MM.1S (cell line): ENCODE measurements at regions not wholly inside any gene's neighbourhood (a gene's known extent, or its start where the extent isn't known, plus 50 kb on each side); places are given as distances from the start of the nearest gene placed in this dataset.

Source experiments
- CTCF ChIP-seq: fragments of 300-600 bp; sonication (generic); IDR thresholded peaks from 2 replicates; pipeline ENCODE4 v1.5.1; 2016; ENCODE audit warnings: antibody characterized with exemption, low read length, mixed read lengths
- EZH2phosphoT487 ChIP-seq: fragments of 300-600 bp; sonication (generic); IDR thresholded peaks from 2 replicates; pipeline ENCODE4 v1.6.1; 2018; ENCODE audit warnings: antibody characterized with exemption, low read length

GRCh38 chr14:95787941-95788340, 74.0 kb upstream of the TCL1A start:
- TF ChIP-seq EZH2phosphoT487 (no peak), CTCF (no peak)
